NCI-H524 (cell line): ENCODE measurements at regions not wholly inside any gene's neighbourhood (a gene's known extent, or its start where the extent isn't known, plus 50 kb on each side); places are given as distances from the start of the nearest gene placed in this dataset.

Experiments used
- DNase-seq, 2 experiments: peaks; one replicate each; lab custom pipeline; 2025; lab: John Stamatoyannopoulos, UW

- DNase-seq = no peak
Observed at GRCh38 chr19:28290963-28291657, 921.8 kb downstream of the UQCRFS1 start.

- no peak for DNase-seq
Observed at GRCh38 chr19:28289295-28290063, 923.5 kb downstream of the UQCRFS1 start.

- no peak for DNase-seq
Observed at GRCh38 chr19:28288572-28289264, 924.2 kb downstream of the UQCRFS1 start.

- DNase-seq = no peak
Observed at GRCh38 chr19:28285917-28286316, 927.0 kb downstream of the UQCRFS1 start.

GRCh38 chr19:28285078-28285477 is 927.9 kb downstream of the UQCRFS1 start:
- DNase-seq = no peak

GRCh38 chr19:28284389-28284788 is 928.6 kb downstream of the UQCRFS1 start:
- DNase-seq = no peak

- no peak for DNase-seq
Observed at GRCh38 chr19:28283592-28283991, 929.4 kb downstream of the UQCRFS1 start.

GRCh38 chr19:28281676-28282075 is 931.3 kb downstream of the UQCRFS1 start:
- no peak for DNase-seq

GRCh38 chr19:28264556-28264955 is 948.4 kb downstream of the UQCRFS1 start:
- DNase-seq = no peak

- no peak for DNase-seq
Observed at GRCh38 chr19:28258829-28259228, 954.1 kb downstream of the UQCRFS1 start.

GRCh38 chr19:28257396-28257795 is 955.6 kb downstream of the UQCRFS1 start:
- DNase-seq = no peak

- DNase-seq = no peak
Observed at GRCh38 chr19:28247243-28247642, 965.7 kb downstream of the UQCRFS1 start.

GRCh38 chr19:28245937-28246336 is 967.0 kb downstream of the UQCRFS1 start:
- DNase-seq = no peak

GRCh38 chr19:28244966-28245365 is 968.0 kb downstream of the UQCRFS1 start:
- no peak for DNase-seq

GRCh38 chr19:28242317-28242927 is 970.5 kb downstream of the UQCRFS1 start:
- DNase-seq = peak in 1 of 2 experiments; percentile 4

GRCh38 chr19:28239270-28239669 is 973.7 kb downstream of the UQCRFS1 start:
- DNase-seq = no peak

GRCh38 chr19:28238270-28238820 is 974.6 kb downstream of the UQCRFS1 start:
- no peak for DNase-seq

GRCh38 chr19:28235606-28236125 is 977.3 kb downstream of the UQCRFS1 start:
- no peak for DNase-seq

- no peak for DNase-seq
Observed at GRCh38 chr19:28234637-28235036, 978.3 kb downstream of the UQCRFS1 start.

GRCh38 chr19:28228854-28229253 is 984.1 kb downstream of the UQCRFS1 start:
- no peak for DNase-seq

- DNase-seq = no peak
Observed at GRCh38 chr19:28224441-28224840, 988.5 kb downstream of the UQCRFS1 start.

- no peak for DNase-seq
Observed at GRCh38 chr19:28221736-28222135, 991.2 kb downstream of the UQCRFS1 start.
